Mammary epithelial cell (primary cell): ENCODE measurements at regions not wholly inside any gene's neighbourhood (a gene's known extent, or its start where the extent isn't known, plus 50 kb on each side); places are given as distances from the start of the nearest gene placed in this dataset.
"Not testable (repeated sequence)": the region's sequence is repeated elsewhere in the genome, so short reads cannot be mapped to it uniquely, and the experiment has no call there.

ENCODE experiments used
- CTCF ChIP-seq, 2 donors: IDR thresholded peaks in 1 of 2; conservative IDR thresholded peaks in 1 of 2; 2 replicates each; pipeline ENCODE4 v1.5.1; 2011 to 2012; ENCODE audit warnings: inconsistent platforms in 2 of 2, low read length in 2 of 2, mild to moderate bottlenecking in 2 of 2, control low read depth in 1 of 2, low read depth in 1 of 2; ENCODE audit not compliant: insufficient read depth in 1 of 2; ENCODE audit errors: extremely low read depth in 1 of 2
- EZH2 ChIP-seq: IDR thresholded peaks from 2 replicates; pipeline ENCODE4 v1.6.1; 2012; ENCODE audit warnings: low read length, inconsistent platforms, borderline replicate concordance

DNA sequence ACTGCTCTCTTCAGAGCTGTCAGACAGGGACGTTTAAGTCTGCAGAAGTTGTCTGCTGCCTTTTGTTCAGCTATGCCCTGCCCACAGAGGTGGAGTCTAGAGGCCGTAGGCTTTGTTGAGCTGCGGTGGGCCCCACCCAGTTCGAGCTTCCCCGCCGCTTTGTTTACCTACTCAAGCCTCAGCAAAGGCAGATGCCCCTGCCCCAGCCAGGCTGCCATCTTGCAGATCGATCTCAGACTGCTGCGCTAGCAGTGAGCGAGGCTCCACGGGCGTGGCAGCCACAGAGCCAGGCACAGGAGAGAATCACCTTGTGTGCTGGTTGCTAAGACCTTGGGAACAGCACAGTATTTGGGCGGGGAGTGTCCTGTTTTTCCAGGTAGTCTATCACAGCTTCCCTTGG, 120.8 kb upstream of the SOX2 start:
- TF ChIP-seq EZH2; CTCF (conservative IDR thresholded peaks at IDR 0.05 in 1 of 2, IDR thresholded peaks at IDR 0.05 in 1 of 2; ENCODE audit: extremely low read depth in 1 of 2, insufficient read depth in 1 of 2, low read depth in 1 of 2, low read length in 2 of 2): not testable (repeated sequence)
